Renal cortex interstitium (tissue), 11 donors: ENCODE measurements at regions not wholly inside any gene's neighbourhood (a gene's known extent, or its start where the extent isn't known, plus 50 kb on each side); places are given as distances from the start of the nearest gene placed in this dataset.

Experiments used
- DNase-seq, 11 donors: peaks; one replicate each; pipeline ENCODE4 v3.0.0-alpha.2; 2013; ENCODE audit warnings: low read depth in 9 of 11, low spot score in 4 of 11; ENCODE audit errors: extremely low read depth in 1 of 11

DNA sequence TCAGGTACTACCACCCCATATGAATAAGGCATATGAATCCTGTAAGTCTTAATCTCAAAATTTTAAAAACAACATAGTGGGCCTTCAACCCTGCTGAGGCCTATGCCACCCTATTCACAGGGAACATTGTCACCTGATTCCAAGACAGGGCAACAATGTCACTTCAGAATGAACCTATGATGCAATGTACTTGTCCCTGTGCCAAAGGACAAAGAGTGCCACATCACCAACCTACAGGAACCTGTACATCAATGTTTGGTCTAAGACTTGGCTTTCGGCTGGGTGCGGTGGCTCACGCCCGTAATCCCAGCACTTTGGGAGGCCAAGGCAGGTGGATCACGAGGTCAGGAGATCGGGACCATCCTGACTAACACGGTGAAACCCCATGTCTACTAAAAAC, 318.5 kb upstream of the JARID2 start:
- DNase-seq = no peak

DNA sequence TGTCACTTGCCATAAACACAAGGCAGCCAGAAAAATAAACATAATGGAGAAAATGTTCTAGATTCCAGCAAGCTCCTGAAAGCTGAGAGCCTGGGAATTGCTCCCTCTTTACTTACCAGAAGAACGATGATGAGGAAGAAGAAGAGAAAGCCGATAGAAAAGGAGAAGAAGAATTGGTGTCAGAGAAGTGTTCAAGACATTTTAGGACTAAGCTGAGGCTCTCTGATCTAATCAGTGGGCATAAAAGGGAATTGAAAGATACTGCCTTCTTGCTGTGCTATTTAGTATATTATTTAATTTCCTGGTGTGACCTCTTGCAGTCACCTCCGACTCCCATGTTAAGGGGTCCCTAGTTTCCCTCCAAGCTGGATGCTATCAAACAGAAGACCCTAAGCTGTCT, 316.6 kb upstream of the JARID2 start:
- no peak for DNase-seq

DNA sequence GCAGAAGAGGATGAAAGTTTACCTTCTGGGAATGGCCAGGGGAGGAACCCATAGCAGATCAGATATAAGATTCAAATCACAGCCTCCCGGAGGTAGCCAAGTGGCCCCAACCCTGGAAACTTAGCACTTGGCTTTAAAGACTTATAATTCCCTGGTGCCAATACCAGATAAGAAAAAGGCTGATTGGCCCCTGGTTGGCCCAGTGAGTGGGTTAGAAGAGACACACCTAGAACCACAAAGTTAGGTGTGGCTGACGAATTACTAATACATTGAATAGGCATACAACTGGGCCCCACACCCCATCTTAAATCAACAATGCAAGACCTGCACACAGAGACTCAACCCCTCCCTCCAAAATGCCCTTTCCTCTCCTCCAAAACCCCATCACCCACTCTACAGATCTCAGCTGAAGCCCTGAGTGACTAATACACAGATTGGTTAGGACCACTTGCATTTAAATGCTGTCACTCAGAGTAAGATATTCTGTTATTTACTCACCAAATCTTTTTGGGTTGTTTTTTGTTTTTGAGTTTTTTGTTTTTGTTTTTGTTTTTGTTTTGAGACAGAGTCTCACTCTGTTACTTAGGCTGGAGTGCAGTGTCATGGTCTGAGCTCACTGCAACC, 315.4 kb upstream of the JARID2 start:
- DNase-seq = no peak

DNA sequence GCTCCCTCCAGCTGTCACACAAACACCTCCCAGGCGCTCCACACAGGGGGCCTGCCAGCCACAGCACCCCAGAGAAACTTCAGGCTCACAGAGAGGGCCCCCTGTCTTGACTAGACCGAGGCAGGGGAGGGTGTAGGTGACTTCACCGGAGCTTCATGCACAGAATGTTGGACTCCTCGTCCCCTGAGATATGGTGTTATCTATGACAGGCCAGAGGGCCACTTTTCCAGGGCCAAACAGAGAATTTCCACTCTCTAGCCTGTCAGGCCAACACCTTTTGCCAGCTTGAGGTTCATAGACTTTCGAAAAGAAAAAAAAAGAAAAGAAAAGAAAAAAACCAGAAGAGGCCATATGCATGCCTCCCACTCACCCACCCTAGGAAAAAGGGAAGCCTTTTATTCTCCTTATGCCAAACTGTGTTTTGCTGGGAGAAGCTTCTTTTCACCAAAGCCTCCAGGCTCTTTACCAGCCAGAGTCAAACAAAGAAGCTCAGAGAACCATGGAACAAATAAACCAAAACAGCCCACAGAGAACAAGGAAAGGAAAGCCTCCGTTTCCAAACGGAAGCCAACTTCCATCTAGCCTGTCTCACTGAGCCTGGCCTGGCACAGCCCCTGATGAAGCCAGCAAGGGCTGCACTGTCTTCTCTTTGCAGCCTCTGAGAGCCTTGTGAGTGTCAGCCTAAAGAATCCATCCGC, 313.2 kb upstream of the JARID2 start:
- DNase-seq = no peak

DNA sequence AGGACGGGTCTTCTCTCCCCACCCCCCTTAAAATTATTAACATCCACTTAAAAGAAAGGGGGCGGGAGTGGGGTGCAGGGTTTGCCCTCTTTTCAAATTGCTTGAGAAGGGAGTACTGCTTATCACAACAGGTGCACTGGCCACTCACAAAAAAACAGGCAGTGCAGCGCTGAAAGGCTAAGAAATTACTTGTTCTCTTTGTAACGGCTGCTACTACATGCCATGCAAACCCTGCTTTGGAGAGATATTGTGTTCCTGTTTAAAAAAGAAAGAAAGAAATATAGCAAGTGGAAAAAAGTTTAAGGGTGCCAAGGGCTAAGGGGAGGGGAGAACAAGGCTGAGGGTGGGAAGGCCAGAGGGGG, 312.7 kb upstream of the JARID2 start:
- no peak for DNase-seq

DNA sequence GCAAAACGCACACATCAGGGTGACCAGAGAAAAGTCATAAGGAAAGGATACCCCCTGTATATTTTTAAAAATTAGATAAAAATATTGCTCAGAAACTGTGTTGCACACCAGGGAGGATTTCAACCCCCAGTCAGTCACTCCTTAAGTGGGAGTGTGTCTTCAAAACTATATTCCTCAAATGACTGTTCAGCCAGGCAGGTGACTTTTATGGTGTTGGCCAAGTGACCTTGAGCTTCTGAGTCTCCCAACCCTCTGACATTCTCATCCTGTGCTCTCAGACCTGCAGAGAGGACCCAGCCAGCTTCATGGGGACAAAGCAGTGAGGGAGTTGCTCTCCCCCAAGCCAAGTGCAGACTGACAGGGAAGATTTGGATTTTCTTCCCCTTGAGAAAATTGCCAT, 311.9 kb upstream of the JARID2 start:
- no peak for DNase-seq

DNA sequence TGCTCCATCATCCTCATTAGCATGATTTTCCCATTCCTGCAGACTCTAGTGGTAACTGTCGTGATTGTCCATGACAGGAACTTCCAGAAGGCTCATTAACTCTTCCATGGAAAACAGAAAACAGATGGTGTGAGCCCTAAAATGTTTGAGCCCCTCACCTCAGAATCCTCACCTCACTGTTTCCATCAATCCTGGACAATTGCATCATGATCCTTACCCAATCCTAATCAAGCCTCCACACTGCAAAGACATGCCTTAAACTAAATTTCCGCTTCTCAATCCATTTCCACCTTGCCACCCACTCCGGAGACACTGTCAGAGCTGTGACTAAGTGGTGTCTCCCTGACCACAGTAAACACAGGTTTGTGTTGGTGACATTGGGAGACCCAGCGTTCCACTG, 311.0 kb upstream of the JARID2 start:
- no peak for DNase-seq

DNA sequence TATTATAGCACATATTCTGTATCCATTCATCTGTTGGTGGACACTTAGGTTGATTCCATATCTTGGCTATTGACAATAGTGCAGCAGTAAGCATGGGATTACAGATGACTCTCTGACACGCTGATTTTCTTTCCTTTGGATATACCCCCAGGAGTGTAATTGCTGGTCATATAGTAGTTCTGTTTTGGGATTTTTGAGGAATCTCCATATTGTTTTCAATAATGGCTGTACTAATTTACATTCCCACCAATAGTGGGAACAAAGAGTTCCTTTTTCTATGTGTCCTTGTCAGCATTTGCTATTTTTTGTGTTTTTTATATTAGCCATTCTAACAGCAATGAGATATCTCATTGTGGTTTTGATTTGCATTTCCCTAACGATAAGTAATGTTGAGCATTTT, 309.0 kb upstream of the JARID2 start:
- no peak for DNase-seq

DNA sequence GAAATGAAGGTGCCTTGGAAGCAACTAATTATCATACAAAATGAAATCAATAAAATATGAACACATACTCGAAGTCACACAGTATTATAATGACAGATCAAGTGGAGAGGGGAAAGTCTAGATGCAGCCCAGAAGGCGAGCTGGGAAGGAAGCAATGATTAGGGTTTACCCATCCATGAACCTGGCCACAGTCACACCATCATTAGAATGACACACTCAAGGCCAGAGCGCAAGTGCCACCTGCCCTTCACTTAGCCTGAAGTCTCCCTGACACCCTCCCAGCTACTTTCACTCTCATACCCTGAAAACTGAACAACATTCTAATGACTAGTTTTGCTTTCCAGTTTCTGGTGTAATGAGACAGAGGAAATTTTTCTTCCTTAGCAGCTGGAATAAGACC, 302.8 kb upstream of the JARID2 start:
- DNase-seq = no peak

DNA sequence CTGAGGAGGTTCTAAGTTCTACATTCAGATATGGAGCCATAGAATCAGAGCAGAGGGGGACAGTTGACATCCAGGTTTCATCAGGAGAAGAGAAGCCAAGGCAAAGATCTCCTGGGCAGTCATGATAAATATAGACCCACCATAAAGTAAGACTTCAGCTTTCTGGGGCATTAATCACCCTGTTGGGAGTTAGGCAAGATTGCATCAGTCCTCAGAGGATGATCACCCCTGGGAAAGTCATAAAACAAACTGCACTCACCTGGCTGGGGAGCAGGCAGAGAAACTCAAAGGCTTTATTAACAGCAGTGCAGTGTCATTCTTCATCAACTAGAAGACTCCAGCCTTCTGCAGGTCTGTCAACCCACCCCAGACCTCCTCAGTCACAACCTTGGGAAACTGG, 301.3 kb upstream of the JARID2 start:
- no peak for DNase-seq

DNA sequence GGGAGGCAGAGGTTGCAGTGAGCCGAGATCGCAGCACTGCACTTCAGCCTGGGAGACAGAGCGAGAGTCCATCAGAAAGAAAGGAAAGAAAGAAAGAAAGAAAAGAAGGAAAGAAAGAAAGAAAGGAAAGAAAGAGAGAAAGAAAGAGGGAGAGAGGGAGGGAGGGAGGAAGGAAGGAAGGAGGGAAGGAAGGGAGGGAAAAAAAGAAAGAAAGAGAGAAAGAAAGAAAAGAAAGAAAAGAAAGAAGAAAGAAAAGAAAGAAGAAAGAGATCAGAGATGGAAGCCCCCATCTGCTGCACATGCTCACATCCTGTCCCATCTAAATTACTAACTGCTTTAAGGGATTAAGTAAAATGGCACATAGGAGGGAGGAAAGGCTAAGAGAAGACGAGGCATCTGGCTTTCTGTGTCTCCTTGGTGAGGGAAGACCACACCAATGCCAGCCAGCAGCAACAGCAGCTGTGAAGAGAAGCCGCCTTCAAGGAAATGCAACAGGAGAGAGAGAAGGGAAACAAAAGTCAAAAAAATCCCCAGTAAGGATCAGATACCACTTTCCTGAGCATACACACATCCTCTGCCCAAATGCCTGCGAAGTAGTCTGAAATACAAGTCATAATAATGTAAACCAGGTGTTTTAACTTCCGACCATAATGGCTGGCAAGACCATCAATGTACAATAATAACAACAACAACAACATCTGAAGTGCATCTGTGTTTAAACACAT, 300.2 kb upstream of the JARID2 start:
- no peak for DNase-seq

DNA sequence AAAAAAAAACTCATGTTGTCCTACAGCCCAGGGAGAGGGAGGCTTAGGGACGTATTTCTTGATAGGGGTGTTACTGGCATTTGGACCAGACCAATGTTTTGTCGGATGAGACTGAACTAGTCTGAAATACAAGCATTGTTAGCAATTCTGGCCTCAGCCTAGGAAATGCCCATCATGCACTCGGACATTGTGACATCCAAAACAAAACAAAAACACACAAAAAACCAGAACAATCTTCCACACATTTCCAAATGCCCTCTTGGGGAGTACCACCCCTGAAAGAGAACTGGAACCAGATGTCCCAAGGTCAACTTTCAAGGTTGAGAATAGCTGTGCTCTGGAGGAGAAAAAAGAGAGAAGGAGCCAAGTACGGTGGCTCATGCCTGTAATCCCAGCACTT, 299.1 kb upstream of the JARID2 start:
- no peak for DNase-seq

DNA sequence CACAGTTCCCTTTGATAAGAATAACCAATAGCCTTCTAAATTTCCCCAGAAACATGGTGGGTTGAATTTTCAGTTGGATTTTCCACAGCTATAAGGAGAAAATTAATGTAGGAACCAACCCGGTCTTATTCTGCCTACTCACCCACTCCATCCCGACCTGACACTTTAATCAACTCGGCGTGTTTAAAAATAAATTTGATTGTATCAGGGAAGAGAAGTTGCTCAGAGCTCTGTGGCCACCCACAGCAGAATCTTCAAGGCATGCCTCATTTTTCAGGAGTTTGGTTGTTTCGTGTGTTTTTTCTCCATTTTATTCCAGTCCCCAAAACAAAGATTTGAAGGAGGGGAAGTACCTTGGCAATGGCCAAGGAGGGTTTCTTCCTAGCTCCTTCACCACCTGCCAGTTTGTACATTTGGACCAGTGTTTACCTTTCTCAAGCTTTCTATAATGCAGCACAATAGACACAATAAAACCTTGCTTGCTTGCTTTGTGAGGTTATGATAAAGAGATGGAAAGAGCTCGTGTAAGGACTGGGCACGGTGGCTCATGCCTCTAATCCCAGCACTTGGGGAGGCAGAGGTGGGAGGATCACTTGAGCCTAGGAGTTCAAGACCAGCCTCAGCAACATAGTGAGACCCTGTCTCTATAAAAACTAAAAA, 297.2 kb upstream of the JARID2 start:
- no peak for DNase-seq

DNA sequence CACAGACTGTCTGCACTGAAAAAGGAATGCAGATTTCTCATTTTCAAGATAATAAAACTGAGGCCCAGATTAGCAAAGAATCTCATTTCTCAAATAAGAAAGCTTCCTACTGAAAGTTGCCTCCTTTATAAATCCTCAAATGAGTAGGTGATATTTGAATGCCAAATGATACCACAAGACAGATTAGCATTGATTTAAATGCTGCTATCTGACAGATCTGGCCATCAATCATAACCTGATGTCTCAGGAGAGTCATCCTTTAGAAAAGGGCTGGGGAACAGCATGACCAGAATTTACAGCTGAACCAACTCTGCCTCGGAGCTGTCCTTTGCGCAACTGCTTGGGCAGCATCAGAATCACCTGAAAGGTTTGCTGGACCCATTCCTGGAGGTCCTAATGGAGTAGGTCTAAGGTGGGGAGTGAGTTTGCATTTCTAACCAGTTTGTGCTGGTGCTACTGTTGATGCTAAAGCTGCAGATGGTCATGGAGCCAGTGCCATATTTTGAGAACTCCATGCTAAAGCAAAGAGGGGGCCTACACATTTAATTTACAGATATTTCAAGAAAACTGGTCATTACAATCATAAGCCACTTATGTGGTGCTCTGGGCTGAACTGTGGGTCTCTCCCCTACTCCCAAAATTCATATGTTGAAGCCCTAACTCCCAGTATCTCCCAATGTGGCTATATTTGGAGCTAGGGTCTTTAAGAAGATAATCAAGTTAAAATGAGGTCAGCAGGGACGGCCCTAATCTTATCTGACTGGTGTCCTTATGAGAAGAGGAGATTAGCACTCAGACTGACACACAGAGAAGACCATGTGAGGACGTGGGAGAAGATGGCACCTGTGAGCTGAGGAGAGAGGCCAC, 295.5 kb upstream of the JARID2 start:
- DNase-seq = no peak

DNA sequence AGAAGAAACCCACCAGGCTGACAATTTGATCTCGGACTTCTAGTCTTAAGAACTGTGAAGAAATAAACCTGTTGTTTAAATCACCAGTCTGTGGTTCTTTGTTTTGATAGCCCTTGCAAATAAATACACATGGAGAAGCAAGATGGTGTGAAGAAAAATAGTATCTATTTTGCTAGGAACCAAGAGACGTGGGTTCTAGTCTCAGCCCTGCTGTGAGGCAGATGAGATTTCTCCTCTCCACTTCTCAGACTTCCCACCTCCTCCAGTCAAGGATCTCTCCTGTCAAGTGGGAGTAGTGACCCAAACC, 294.9 kb upstream of the JARID2 start:
- DNase-seq = no peak

DNA sequence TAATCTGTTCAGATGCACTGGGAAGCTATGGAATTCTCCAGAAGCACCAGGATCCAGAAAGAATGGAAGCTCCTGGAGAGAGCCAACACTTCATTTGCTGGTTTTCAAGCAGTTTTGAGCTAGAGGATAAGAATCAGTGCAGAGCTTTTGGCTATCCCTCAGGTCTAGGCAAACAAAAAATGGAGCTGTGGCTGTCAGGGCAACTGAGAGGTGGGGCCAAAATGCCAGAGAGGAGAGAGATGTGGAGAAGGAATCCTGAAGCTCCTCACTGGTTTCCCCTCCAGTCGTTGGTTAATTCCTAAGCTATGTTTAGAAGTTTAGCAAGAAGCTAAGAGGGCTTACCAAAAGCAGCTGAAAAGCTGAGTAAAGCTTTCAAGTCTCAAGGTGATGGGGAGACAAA, 294.2 kb upstream of the JARID2 start:
- no peak for DNase-seq

DNA sequence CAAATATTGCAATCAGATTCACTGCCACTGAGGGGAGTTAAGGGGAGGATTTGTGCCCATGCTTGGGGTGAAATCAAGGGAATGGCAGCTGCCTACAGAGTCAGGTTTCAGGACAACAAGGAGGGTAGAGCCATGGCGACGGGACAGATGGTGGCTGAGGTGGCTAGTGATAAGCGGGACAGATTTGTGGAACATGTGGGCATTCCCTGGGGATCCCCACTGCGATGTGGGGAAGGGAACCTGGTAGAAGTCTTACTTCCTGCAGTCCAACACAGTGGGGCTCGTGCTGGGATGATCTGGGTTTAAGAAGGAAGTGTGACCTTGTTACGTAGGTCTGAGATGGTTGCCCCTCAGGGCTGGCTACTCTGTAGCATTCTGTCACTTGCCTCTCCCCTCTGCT, 292.0 kb upstream of the JARID2 start:
- no peak for DNase-seq

DNA sequence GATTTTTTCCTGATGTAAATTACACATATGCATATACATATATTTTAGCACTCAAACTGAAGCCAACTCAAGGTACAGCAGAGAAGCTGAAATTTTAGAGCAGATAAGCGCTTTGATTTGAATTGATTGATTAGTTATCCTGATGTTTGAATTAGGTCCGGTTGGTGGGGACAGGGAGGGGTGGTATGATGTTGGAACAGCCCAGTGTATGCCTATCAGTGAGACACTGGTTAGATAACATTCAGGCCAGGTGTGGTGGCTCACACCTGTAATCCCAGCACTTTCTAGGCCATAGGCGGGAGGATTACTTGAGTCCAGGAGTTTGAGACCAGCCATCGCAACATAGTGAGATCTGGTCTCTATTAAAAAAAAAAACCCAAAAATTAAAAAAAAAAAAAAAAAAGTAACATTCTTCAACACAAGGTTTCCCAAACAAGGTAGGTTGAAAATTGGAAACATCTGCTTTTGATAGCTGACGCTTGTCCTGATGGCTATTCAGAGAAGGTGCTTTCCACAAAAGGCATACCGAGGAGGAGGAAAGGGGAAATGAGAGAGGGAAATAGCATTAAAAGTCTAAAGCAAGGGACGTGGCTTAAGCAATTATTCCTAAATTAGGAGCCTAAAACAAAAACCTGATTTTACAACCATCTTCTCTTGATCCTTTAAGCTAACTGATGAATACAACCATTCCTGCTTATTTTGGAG, 288.4 kb upstream of the JARID2 start:
- DNase-seq = no peak

DNA sequence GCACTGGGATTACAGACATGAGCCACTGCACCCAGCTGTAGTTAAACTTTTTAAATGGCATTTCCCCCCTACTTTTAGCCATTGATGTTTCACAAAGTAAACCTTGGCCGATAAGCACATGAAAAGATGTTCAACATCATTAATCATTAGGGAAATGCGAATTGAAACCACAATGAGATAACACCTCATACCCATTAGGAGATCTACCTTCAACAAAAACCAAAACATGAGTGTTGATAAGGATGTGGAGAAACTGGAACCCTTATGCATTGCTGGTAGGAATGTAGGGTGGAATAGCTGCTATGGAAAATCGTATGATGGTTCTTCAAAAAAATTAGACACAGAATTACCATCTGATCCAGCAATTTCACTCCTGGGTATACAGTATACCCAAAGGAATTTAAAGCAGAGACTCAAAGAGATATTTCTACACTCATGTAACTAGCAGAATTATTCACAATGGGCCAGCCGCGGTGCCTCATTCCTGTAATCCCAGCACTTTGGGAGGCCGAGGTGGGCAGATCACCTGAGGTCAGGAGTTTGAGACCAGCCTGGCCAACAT, 286.5 kb upstream of the JARID2 start:
- no peak for DNase-seq
